Transverse colon (tissue), 4 donors: ENCODE measurements at regions not wholly inside any gene's neighbourhood (a gene's known extent, or its start where the extent isn't known, plus 50 kb on each side); places are given as distances from the start of the nearest gene placed in this dataset.

ENCODE experiments used
- EP300 ChIP-seq: sonication (generic); formaldehyde crosslinking; IDR thresholded peaks from one replicate; pipeline ENCODE4 v1.6.1; 2017; ENCODE audit warnings: antibody characterized with exemption, low read depth
- POLR2A ChIP-seq: fragments of 450-650 bp; IDR thresholded peaks from one replicate; pipeline ENCODE4 v1.6.1; 2016; ENCODE audit warnings: antibody characterized with exemption, mild to moderate bottlenecking, moderate library complexity
- POLR2AphosphoS5 ChIP-seq, 3 donors: sonication (generic); formaldehyde crosslinking; IDR thresholded peaks; one replicate each; pipeline ENCODE4 v1.6.1; 2016; ENCODE audit warnings: antibody characterized with exemption in 3 of 3
- TF ChIP-seq, protein P1 (sequence below), 5 experiments: fragments of 200-600 bp in 3 of 5; fragments of 450-650 bp in 2 of 5; sonication (generic) in 3 of 5; IDR thresholded peaks; 1 replicate in 2 of 5; 2 replicates in 3 of 5; pipeline ENCODE4 v1.5.1; 2016 to 2017; ENCODE audit warnings: antibody characterized with exemption in 5 of 5, inconsistent platforms in 3 of 5, mild to moderate bottlenecking in 2 of 5, moderate library complexity in 1 of 5

GRCh38 chr1:69294171-69294570, 273.6 kb upstream of the LRRC7 start:
- TF ChIP-seq POLR2AphosphoS5 (IDR thresholded peaks at IDR 0.05) (no peak), POLR2A (no peak), EP300 (no peak)
- TF ChIP-seq, protein P1, sequence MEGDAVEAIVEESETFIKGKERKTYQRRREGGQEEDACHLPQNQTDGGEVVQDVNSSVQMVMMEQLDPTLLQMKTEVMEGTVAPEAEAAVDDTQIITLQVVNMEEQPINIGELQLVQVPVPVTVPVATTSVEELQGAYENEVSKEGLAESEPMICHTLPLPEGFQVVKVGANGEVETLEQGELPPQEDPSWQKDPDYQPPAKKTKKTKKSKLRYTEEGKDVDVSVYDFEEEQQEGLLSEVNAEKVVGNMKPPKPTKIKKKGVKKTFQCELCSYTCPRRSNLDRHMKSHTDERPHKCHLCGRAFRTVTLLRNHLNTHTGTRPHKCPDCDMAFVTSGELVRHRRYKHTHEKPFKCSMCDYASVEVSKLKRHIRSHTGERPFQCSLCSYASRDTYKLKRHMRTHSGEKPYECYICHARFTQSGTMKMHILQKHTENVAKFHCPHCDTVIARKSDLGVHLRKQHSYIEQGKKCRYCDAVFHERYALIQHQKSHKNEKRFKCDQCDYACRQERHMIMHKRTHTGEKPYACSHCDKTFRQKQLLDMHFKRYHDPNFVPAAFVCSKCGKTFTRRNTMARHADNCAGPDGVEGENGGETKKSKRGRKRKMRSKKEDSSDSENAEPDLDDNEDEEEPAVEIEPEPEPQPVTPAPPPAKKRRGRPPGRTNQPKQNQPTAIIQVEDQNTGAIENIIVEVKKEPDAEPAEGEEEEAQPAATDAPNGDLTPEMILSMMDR (IDR thresholded peaks at IDR 0.05) = no peak
